ENCODE measurements at regions not wholly inside any gene's neighbourhood (a gene's known extent, or its start where the extent isn't known, plus 50 kb on each side); places are given as distances from the start of the nearest gene placed in this dataset.

DNA sequence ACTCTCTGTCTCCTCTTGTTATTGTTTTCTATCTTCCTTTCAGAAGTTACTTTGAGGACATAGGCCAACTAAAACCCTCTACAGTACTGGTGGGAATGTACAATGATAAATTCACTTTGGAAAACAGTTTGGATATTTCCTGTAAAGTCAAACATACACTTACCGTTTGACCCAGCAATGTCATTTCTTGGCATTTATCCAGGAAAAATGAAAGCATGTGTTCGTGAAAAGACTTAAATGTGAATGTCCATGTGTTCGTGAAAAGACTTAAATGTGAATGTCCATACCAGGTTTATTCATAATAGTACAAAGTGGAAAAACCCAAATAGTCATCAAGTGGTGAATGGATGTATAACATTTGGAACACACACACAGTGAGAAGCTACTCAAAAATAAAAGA, 361.5 kb upstream of the DPH6 start:
- H3K27ac ChIP-seq: no peak overlapping the region
- no peak for DNase-seq (ENCODE audit: low read depth, low spot score)

DNA sequence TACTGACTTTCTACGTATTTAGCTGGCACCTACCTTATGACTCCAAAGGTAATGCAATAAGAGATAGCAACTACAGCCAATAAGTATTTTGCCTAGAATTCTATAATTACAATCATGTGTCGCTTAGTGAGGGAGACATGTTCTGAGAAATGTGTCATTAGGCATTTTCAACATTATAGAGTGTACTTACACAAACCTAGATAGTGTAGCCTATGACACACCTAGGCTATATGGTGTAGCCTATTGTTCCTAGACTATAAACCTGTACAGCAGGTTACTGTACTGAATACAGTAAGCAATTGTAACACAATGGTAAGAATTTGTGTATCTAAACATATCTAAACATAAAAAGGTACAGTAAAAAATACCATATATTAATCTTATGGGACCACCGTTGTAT, 363.4 kb upstream of the DPH6 start:
- H3K27ac ChIP-seq: no peak overlapping the region
- no peak for DNase-seq (ENCODE audit: low read depth, low spot score)

DNA sequence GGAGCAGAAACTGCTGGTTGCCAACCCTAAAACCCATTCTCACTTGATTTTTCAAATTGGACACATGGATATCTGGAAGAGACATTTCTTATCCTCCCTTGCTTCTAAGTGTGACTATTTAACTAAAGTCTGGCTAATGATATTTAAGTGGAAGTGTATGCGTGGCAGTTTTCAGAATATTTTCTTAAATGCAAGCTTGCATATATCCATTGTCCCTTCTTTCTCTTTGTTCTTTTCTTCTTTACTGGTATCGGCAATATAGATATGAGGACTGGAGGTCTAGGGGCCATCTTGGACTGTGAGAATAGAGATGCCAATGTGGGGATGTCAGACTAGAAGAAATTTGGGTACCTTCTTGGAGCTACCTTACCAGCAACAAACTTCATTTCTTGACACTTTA, 364.3 kb upstream of the DPH6 start:
- H3K27ac ChIP-seq: no peak overlapping the region
- DNase-seq (ENCODE audit: low read depth, low spot score): no peak

DNA sequence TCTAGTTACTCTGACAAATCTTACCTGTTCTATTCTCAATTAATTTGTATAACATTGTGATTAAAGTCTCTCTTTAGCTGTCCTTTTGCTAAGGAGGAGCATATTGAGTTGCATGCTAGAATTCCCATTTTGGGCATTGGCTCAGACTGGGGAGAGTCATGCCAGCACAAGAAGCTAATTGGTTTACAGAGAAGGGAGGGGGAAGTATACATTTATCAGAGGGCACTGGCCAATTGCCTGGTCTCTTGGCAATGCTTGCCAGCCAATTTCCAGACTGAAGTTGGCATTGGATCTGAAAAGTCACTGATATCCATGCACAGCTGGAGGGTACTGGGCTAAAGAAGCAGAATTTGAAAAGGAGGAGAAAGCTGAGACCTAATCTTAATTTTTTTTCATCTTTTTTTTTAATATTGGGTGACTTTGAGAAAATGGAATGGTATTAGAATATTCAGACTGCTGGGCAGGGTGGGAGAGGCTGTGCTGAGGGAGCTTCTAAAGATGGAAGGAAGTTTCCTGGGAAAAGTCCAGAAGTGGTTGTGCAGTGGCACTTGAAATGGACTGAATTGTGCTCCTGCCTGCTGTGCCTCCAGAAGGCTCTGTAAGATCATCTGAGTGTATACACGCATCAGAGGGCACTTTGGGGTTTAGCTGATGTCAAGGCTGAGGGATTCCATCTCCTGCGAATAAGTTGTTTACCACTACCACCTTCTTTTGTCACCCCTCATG, 365.2 kb upstream of the DPH6 start:
- no peak for DNase-seq (ENCODE audit: low read depth, low spot score)
- no peak overlapping the region for H3K27ac ChIP-seq

DNA sequence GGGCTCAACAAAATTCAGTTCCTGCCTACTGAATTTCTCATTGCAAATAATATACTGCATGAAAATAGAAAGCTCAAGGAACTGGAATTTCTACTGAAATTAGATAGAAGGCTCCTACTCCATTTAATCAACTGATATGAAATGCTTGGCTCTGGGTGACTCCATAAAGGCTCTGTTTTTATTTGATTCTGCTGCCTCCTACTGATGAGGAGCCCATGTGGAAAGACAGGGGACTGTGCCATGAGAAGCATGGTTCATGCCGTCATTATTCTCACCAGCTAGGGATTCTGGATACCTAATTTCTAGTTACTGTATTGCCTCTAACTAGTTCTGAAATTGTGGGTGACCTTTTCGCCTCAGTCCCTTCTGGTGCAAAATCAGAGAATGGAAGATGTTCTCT, 366.2 kb upstream of the DPH6 start:
- DNase-seq (ENCODE audit: low read depth, low spot score): no peak
- no peak overlapping the region for H3K27ac ChIP-seq

DNA sequence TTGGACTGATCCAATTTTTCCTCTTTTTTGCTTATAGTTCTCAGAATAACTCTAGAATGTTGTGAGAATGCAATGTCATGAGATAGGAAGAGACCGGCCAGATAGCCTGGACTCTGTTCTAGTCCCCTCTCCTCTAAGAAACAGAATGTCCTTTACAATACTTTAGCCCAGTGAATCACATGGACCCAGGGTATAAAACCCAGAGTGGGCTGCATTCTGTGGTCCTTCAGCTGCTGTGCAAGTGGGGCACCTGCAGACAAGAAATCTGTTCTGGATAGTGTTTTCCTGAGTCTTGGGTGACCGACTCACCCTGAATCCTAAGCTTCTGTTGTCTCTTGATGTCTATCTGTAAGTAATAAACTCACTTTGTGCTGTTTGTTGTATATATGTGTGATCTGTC, 368.6 kb upstream of the DPH6 start:
- DNase-seq (ENCODE audit: low read depth, low spot score): no peak
- no peak overlapping the region for H3K27ac ChIP-seq

DNA sequence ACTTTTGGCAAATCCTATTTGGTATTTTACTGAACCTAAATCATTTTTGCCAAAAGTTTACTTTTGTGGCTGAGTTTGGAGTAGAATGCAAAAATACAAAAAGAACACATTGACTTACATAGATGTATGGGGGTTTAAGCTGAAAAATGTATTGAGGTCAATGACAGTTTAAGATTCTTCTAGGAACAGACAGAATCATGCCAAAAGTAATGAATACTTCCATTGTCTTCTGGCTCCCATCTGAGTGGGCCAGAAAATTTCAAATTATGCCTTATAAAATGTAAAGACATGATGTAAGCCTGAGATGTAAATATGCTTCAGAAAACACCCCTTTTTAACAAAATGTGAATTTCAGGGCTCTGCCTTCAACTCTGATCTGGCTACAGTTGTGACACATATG, 375.1 kb upstream of the DPH6 start:
- DNase-seq (ENCODE audit: low read depth, low spot score): no peak
- H3K27ac ChIP-seq: no peak overlapping the region

DNA sequence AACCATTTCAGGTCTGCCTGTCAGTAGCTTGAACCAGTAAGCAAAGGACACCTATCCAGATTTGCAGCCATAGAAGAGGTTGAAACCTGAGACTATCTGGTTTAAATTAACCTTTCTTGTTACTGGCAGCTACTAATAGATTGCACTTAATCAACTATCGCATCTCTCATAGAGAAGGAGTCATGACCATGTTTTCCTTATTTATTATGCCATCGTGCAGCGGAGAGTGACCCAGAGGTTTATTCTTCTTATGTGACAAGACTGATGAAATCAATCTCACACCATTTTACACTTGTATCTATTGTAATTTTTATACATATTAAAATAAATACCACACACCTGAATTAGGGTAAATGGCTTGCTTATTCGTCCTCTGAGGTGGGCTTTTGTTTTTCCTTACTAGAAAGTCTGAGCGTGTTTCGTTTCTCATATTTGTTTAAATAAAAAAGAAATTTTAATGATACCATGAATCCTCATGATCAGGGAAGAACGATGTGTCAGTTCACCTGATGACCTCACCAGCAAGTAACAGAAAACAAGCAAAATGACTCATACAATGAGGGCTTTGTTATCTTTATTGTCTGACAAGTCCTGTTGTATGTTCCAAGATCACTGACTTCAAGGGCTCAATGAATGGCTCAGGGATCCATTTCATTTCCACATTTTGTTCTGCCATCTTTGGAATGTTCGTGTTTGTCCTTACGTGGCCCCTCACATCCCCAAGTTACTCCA, 379.5 kb upstream of the DPH6 start:
- peak; percentile 72 for DNase-seq (ENCODE audit: low read depth, low spot score)
- H3K27ac ChIP-seq: no peak overlapping the region

DNA sequence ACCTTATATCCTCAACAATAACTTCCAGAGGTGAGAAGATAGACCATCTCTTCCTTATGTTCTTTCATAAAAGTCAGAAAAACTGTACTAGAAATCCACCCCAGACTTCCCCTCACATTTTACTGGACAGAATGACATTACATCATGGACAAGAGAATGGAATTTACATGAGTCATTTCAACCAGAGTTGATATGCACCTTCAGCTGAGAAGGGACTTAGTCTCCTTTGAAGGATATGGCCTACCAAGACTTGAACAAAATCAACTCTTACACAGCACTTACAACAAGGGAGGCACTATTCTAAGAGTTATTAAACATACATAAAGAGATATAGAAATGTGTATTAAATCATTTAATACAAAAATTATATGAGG, 380.0 kb upstream of the DPH6 start:
- no peak for DNase-seq (ENCODE audit: low read depth, low spot score)
- H3K27ac ChIP-seq: no peak overlapping the region

DNA sequence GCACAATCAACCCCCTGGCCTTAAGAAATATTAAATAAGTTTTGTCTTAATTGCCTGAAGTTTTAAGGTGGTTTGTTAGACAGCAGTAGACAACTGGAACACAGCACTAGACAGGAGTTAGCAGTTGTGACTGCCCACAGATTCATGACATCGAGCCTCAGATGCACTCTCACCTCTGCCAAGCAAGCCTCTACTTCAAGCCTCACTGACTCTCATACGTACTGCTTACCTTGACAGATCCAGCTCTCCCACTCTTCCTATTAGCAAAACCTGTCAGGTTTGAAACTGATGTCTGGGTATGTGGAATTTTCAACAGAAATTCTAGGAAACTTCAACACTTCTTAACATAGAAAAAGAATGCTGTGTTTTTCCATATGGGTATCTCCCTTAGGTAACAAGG, 382.9 kb upstream of the DPH6 start:
- no peak overlapping the region for H3K27ac ChIP-seq
- DNase-seq (ENCODE audit: low read depth, low spot score): no peak

DNA sequence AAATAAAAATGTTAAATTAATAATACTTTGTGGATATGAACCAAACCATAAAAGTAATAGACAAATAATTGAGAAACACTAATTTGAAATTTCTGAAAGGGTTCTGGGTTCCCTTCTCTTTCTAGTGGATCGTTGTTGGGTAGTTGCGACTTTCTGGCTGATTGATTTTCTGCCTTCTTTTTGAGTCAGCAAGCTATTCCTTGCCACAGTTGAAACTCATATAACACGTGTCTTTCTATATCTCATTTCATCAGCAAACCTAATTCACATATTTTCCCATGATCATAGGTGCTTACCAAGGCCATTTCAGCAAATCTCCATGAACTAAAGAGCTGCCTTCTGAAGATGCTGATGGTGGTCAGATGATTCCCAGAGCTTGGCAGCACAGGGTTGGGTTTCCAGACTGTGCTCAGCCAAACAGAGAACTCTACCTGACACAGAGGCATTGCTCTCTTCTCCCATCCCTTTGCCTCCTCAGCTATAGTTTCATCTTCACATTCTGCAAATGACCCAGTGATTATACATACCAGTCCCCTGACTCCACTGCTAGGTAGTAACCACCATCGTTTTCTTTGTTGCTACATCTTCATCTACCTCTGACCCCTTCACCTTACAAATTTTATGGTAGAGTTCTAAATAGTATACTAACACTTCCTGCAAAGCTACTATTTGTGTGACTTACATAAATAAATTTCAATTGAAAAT, 383.9 kb upstream of the DPH6 start:
- H3K27ac ChIP-seq: no peak overlapping the region
- no peak for DNase-seq (ENCODE audit: low read depth, low spot score)

DNA sequence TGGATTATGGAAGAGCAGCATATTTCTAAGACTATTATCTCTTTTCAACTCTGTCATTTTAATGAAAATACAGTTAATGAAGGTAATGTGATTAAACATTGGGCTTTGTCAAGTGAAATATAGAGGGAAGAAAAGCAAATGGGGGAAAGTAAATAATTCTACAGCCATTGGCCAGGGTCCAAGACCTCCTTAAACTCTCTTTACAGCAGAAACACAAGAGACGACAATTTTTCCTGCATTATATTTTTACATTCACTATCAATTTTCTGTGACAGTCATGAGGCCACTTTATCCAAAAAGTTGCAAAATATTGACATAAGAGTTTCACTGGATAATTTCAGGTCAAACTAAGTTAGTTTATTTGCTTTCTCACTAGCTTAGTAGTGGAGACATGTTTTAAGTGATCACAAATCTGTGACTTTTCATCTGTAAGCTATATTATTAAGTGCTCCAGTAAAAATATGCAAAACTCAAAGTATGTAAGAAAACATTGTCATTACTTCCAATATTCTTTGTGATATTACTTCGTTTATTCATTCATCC, 385.9 kb upstream of the DPH6 start:
- H3K27ac ChIP-seq: no peak overlapping the region
- DNase-seq (ENCODE audit: low read depth, low spot score): no peak

DNA sequence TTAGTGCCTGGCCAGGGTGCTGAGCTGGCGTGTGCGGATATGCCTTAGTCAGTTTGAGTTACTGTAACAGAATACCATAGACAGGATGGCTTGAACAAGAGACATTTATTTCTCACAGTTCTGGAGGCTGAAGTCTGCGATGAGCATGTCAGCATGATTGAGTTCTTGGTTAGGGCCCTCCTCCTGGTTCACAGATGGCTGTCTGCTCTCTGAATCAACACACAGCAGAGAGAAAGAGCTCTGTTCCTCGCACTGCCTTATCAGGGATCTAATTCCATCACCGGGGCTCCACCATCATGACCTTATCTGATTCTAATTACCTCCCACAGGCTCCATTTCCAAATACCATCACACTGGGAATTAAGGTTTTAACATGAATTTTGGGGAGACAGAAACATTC, 386.6 kb upstream of the DPH6 start:
- H3K27ac ChIP-seq: no peak overlapping the region
- DNase-seq (ENCODE audit: low read depth, low spot score): no peak

DNA sequence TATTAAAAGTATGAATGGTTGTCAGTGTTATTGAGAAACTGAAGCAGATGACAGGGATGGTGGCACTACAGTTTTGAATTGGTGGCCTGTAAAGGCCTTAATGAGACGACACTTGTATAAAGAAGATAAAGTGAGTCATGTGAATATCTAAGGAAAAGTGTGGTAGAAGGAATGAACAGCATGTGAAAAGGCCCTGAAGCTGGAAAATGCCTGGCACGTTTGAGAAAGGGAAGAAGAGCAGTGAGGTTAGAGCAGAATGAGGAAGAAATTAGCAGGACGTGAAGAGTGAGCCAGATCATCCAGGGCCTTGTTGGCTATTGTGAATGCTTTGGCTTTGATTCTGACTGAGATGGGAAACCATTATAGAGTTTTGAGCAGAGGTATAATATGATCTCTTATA, 387.6 kb upstream of the DPH6 start:
- no peak overlapping the region for H3K27ac ChIP-seq
- DNase-seq (ENCODE audit: low read depth, low spot score): no peak

DNA sequence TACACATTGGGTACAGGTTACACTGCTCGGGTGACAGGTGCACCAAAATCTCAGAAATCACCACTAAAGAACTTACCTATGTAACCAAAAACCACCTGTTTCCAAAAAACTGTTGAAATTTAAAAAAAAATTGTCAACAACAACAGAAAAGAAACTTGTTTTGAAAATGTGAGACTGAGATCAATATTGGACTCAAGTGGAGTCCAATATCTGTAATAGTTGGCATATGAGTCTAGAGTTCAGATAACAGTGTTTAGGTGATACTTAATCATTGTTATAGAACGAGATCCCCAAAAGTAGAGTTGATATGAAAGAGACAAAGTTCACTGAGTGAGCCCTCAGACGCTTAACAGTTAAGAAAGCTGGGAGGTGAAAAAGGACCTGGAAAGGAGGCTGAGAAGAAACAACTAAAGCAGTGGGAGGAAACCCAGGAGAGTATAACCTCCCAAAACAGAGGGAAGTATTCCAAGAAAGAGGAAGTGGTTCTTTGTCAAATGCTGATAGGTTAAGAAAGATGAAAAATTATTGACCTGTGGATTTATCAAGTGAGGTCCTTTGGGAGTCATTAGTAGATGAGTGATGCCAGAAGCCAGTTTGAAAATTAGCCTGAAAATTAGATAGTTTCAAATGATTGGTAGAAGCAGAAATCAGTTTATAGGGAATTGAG, 388.6 kb upstream of the DPH6 start:
- no peak for DNase-seq (ENCODE audit: low read depth, low spot score)
- no peak overlapping the region for H3K27ac ChIP-seq

DNA sequence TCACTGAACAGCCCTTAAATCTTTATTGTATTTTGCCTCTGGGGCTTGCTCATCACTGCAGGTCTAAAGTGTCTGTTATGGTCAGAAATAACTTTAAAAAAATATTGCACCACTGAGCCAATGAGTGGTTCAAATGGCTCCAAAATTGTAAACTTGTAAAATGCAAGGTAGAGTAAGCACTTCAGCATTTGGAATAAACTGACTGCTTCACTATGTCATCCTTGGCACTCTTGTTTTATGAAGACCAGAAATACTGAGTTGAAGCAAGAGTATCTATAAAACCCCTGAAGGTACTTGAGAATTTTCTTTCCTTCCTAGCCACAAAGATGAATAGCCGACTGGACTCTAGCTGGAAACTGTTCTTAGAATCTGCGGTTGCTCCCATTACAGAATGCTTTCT, 390.3 kb upstream of the DPH6 start:
- no peak for DNase-seq (ENCODE audit: low read depth, low spot score)
- no peak overlapping the region for H3K27ac ChIP-seq

DNA sequence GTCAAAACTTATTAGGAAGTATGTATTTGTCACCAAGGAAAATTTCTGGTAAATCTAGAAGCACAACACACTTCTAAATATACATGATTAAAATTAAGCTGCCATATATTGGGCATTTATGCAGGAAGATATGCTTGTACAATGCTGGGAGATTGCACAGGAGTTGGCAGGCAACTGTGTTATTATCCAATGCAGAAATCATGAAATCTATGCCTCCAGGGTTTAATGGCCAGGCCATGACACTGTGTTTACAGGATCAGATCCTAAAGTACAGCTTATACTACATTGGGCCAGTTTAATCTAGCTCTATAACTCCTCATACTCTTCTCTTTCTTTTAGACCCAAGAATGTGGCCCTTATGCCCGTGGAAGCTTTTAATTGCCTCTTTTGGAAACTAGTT, 391.4 kb upstream of the DPH6 start:
- no peak for DNase-seq (ENCODE audit: low read depth, low spot score)
- no peak overlapping the region for H3K27ac ChIP-seq

DNA sequence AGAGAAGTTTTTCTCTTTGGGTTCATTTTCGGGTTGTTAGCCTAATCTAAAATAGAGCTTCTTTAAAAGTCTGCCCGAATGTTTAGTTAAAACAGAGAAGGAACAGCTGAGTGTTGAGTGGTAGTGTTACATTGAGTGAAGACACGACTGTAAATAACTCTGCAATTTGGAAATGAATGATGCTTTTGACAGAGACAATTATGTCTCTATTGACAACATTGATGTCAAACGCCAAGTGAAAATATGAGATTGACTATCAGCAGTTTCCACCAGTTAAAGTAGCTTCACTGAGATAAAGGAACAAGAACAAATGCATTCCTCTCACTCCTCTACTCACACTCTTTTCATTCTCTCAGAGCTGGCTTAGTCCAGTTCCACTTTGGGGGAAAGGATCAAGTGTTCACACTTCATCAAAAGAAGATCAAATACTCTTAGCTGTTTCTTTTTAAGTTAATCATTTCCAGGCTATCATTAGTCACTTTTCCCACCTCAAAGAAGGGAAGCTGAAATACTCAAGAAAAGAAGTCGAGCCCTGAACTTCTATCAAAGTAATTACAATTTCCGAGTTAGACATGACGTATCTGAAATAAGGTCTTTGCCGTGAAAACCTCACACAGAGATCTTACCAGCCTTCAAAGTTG, 399.1 kb upstream of the DPH6 start:
- no peak overlapping the region for H3K27ac ChIP-seq
- DNase-seq (ENCODE audit: low read depth, low spot score): no peak

DNA sequence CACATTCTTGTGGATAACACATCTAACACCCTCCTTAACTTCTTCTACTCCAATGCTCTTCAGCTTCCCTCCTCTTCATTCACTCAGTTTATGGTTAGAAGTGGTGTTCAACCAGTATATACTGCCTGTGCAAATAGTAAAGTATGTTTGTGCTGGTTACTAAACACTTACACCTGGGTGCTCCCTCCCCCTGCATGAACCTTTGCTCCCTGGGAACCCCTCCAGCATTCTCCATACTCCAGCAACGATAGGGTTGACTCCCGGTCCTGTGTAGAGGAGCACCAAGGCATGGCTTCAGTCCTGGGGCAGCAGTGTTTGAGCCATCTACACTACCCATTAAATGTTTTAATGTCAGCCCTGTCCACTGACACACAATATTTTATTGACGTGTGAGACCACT, 407.5 kb upstream of the DPH6 start:
- no peak for DNase-seq (ENCODE audit: low read depth, low spot score)
- H3K27ac ChIP-seq: no peak overlapping the region

DNA sequence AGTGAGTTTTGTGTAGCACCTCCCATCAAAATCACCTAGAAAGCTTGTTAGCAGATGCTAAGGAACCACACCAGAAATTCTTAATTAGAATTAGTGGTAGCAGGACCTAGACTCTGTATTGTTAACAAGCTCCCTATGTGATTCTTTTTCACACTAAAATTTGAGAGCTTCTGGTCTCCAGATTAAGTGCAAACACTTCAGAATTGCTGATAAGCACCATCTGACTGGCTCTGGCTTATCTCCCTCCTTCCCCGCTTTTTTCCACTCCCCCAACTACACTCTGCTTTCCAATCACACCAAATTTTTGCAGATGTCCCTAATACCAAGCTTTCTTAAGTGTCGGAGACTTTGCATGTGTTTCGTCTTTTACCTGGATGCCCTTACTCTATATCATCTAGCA, 410.1 kb upstream of the DPH6 start:
- no peak for DNase-seq (ENCODE audit: low read depth, low spot score)
- no peak overlapping the region for H3K27ac ChIP-seq

Data from epithelial cell of prostate (primary cell).